IMR-90 (cell line): ENCODE measurements at regions not wholly inside any gene's neighbourhood (a gene's known extent, or its start where the extent isn't known, plus 50 kb on each side); places are given as distances from the start of the nearest gene placed in this dataset.

Experiments used
- ATAC-seq: fragments of 200-7000 bp; cut with Tn5 transposase; 2 replicates; pipeline ENCODE4 v1.9.1; 2020; ENCODE audit warnings: low read depth, mild to moderate bottlenecking, moderate library complexity
- BruUV-seq: library from RNA; stranded (reverse); fragments of 400-500 nt; replicated peaks from 2 replicates; lab custom pipeline; 2021; lab: Mats Ljungman, UMichigan
- CTCF ChIA-PET: fragments of 300-600 bp; formaldehyde crosslinking; extraction: SDS; loops from one replicate; lab custom pipeline; 2021; ENCODE audit warnings: antibody characterized with exemption; lab: Yijun Ruan, JAX
- POLR2A ChIA-PET: fragments of 300-600 bp; sonication (Branson Sonifier 250); formaldehyde crosslinking; loops from one replicate; lab custom pipeline; 2022; ENCODE audit warnings: antibody characterized with exemption; ENCODE audit not compliant: unreplicated experiment; lab: Charles Lee
- DNase-seq: peaks from one replicate; pipeline ENCODE4 v3.0.0; 2013
- H2AFZ ChIP-seq: replicated peaks from 2 replicates; pipeline ENCODE3; 2013; ENCODE audit warnings: low read length, mild to moderate bottlenecking; ENCODE audit not compliant: poor library complexity
- H2AK5ac ChIP-seq: 2 replicates; pipeline ENCODE4 v1.6.1; 2013; ENCODE audit warnings: low read depth, low read length, inconsistent platforms
- H2AK9ac ChIP-seq: replicated peaks from 2 replicates; pipeline ENCODE3; 2013; ENCODE audit warnings: mild to moderate bottlenecking, low read depth, low read length, moderate library complexity; ENCODE audit not compliant: poor library complexity
- H2BK120ac ChIP-seq: 2 replicates; pipeline ENCODE4 v1.6.1; 2013; ENCODE audit warnings: low read depth, low read length, inconsistent platforms
- H2BK15ac ChIP-seq: 3 replicates; pipeline ENCODE4 v1.6.1; 2013; ENCODE audit warnings: low read depth, low read length, inconsistent platforms
- H2BK20ac ChIP-seq: 2 replicates; pipeline ENCODE4 v1.6.1; 2013; ENCODE audit warnings: low read depth, mild to moderate bottlenecking, inconsistent platforms, low read length, moderate library complexity
- H2BK5ac ChIP-seq: 2 replicates; pipeline ENCODE4 v1.6.1; 2013; ENCODE audit warnings: mild to moderate bottlenecking, low read depth, low read length, inconsistent platforms; ENCODE audit not compliant: poor library complexity, severe bottlenecking
- H3K14ac ChIP-seq: replicated peaks from 2 replicates; pipeline ENCODE4 v1.6.1; 2013; ENCODE audit warnings: low read depth, low read length, inconsistent platforms
- H3K18ac ChIP-seq: 2 replicates; pipeline ENCODE4 v1.6.1; 2013; ENCODE audit warnings: low read depth, low read length, control low read depth
- H3K23ac ChIP-seq: 2 replicates; pipeline ENCODE4 v1.6.1; 2013; ENCODE audit warnings: low read depth, low read length, inconsistent platforms
- H3K27ac ChIP-seq: 2 replicates; pipeline ENCODE4 v1.5.1; 2013; ENCODE audit warnings: mild to moderate bottlenecking, control low read depth, low read length; ENCODE audit not compliant: insufficient read depth
- H3K27me3 ChIP-seq: 2 replicates; pipeline ENCODE4 v1.6.1; 2013; ENCODE audit warnings: low read length; ENCODE audit not compliant: control insufficient read depth, insufficient read depth
- H3K36me3 ChIP-seq: 2 replicates; pipeline ENCODE4 v1.6.1; 2013; ENCODE audit warnings: low read length, mixed read lengths; ENCODE audit not compliant: control insufficient read depth, insufficient read depth
- H3K4ac ChIP-seq: 2 replicates; pipeline ENCODE4 v1.6.1; 2013; ENCODE audit warnings: low read depth, low read length, inconsistent platforms
- H3K4me1 ChIP-seq: 2 replicates; pipeline ENCODE4 v1.6.1; 2013; ENCODE audit warnings: low read length, mixed read lengths; ENCODE audit not compliant: control insufficient read depth, insufficient read depth
- H3K4me2 ChIP-seq: 2 replicates; pipeline ENCODE4 v1.6.1; 2013; ENCODE audit warnings: low read depth, mild to moderate bottlenecking, control low read depth, low read length, moderate library complexity
- H3K4me3 ChIP-seq: 2 replicates; pipeline ENCODE4 v1.5.1; 2013; ENCODE audit warnings: low read depth, mild to moderate bottlenecking, control low read depth, low read length, moderate library complexity; ENCODE audit not compliant: insufficient read depth
- H3K56ac ChIP-seq: 2 replicates; pipeline ENCODE4 v1.6.1; 2013; ENCODE audit warnings: low read length, inconsistent platforms; ENCODE audit not compliant: insufficient read depth; ENCODE audit errors: extremely low read depth
- H3K79me1 ChIP-seq, 2 experiments: 2 replicates each; pipeline ENCODE4 v1.6.1; 2013; ENCODE audit warnings: low read length in 2 of 2, inconsistent platforms in 1 of 2, low read depth in 1 of 2
- H3K9ac ChIP-seq: 2 replicates; pipeline ENCODE4 v1.6.1; 2013; ENCODE audit warnings: low read depth, low read length, control low read depth
- H3K9me1 ChIP-seq: 2 replicates; pipeline ENCODE4 v1.6.1; 2013; ENCODE audit warnings: low read length, inconsistent platforms; ENCODE audit not compliant: insufficient read depth
- H3K9me3 ChIP-seq: 2 replicates; pipeline ENCODE4 v1.6.1; 2013; ENCODE audit warnings: low read length; ENCODE audit not compliant: control insufficient read depth, insufficient read depth
- H4K20me1 ChIP-seq: 2 replicates; pipeline ENCODE4 v1.6.1; 2013; ENCODE audit warnings: low read length, inconsistent platforms; ENCODE audit not compliant: insufficient read depth
- H4K5ac ChIP-seq: 2 replicates; pipeline ENCODE4 v1.6.1; 2013; ENCODE audit warnings: mild to moderate bottlenecking, low read depth, low read length, control low read depth
- H4K8ac ChIP-seq, 2 experiments: 2 replicates each; pipeline ENCODE4 v1.6.1; 2013; ENCODE audit warnings: low read depth in 2 of 2, low read length in 2 of 2, control low read depth in 1 of 2, inconsistent platforms in 1 of 2
- H4K91ac ChIP-seq: 2 replicates; pipeline ENCODE4 v1.6.1; 2013; ENCODE audit warnings: low read depth, low read length, inconsistent platforms; ENCODE audit not compliant: insufficient read depth
- BHLHE40 ChIP-seq: fragments of 150-350 bp; IDR thresholded peaks from 2 replicates; pipeline ENCODE4 v1.6.1; 2016; ENCODE audit warnings: mild to moderate bottlenecking, low read depth, low read length
- CEBPB ChIP-seq: IDR thresholded peaks from 2 replicates; pipeline ENCODE4 v1.6.1; 2012; ENCODE audit warnings: low read depth, low read length, improper control_type of control experiment
- CHD1 ChIP-seq: IDR thresholded peaks from 2 replicates; pipeline ENCODE4 v1.6.1; 2012; ENCODE audit warnings: low read depth, low read length, improper control_type of control experiment
- CTCF ChIP-seq: conservative IDR thresholded peaks from 2 replicates; pipeline ENCODE4 v1.5.1; 2012; ENCODE audit warnings: mild to moderate bottlenecking, low read depth, low read length, improper control_type of control experiment
- ELK1 ChIP-seq: fragments of 150-350 bp; IDR thresholded peaks from 2 replicates; pipeline ENCODE4 v1.6.1; 2016; ENCODE audit warnings: low read depth, mild to moderate bottlenecking, low read length, moderate library complexity, borderline replicate concordance
- FOS ChIP-seq: fragments of 150-350 bp; IDR thresholded peaks from 2 replicates; pipeline ENCODE4 v1.6.1; 2016; ENCODE audit warnings: low read depth, low read length
- MAFK ChIP-seq: IDR thresholded peaks from 2 replicates; pipeline ENCODE4 v1.6.1; 2012; ENCODE audit warnings: low read depth, low read length, improper control_type of control experiment
- MAZ ChIP-seq: IDR thresholded peaks from 2 replicates; pipeline ENCODE4 v1.6.1; 2012; ENCODE audit warnings: low read depth, mild to moderate bottlenecking, low read length, improper control_type of control experiment, moderate library complexity, borderline replicate concordance
- MXI1 ChIP-seq: IDR thresholded peaks from 2 replicates; pipeline ENCODE4 v1.6.1; 2012; ENCODE audit warnings: low read depth, mild to moderate bottlenecking, low read length, moderate library complexity, borderline replicate concordance
- NFE2L2 ChIP-seq: fragments of 150-350 bp; IDR thresholded peaks from 2 replicates; pipeline ENCODE4 v1.6.1; 2016; ENCODE audit warnings: low read depth, mild to moderate bottlenecking, low read length
- POLR2A ChIP-seq: IDR thresholded peaks from 2 replicates; pipeline ENCODE4 v1.6.1; 2012; ENCODE audit warnings: mild to moderate bottlenecking, low read depth, low read length
- RAD21 ChIP-seq: IDR thresholded peaks from 2 replicates; pipeline ENCODE4 v1.6.1; 2012; ENCODE audit warnings: low read length, improper control_type of control experiment
- RCOR1 ChIP-seq: IDR thresholded peaks from 2 replicates; pipeline ENCODE4 v1.6.1; 2012; ENCODE audit warnings: mild to moderate bottlenecking, low read length, improper control_type of control experiment; ENCODE audit not compliant: insufficient replicate concordance
- RFX5 ChIP-seq: IDR thresholded peaks from 2 replicates; pipeline ENCODE4 v1.8.0; 2012; ENCODE audit warnings: low read depth, mild to moderate bottlenecking, low read length, moderate library complexity
- SMC3 ChIP-seq: fragments of 150-350 bp; IDR thresholded peaks from 2 replicates; pipeline ENCODE4 v1.6.1; 2016; ENCODE audit warnings: low read depth, mild to moderate bottlenecking, antibody characterized with exemption, low read length, moderate library complexity
- USF2 ChIP-seq: fragments of 150-350 bp; IDR thresholded peaks from 2 replicates; pipeline ENCODE4 v1.6.1; 2017; ENCODE audit warnings: mild to moderate bottlenecking, antibody characterized with exemption, low read length, low read depth
- WGBS, 2 experiments: methylation state at CpG; one replicate each; pipeline versions ENCODE4 v1.1.5 to v1.1.7; 2013; ENCODE audit warnings: missing lambda C conversion rate in 2 of 2; ENCODE audit not compliant: insufficient read length in 1 of 2; ENCODE audit errors: extremely low coverage in 2 of 2; 5-methylcytosine and 5-hydroxymethylcytosine counted together
- dilution Hi-C: fragments of 300-500 bp; cut with HindIII; formaldehyde crosslinking; loops from one replicate; pipeline ENCODE4 v1.14.3; 2018; ENCODE audit warnings: low sequenced_read_pairs; ENCODE audit not compliant: unreplicated experiment
- in situ Hi-C: fragments of 300-500 bp; cut with MboI; formaldehyde crosslinking; loops from 3 replicates; pipeline ENCODE4 v1.14.3; 2019; ENCODE audit warnings: low sequenced_read_pairs, inconsistent platforms, mixed read lengths
- intact Hi-C: fragments of 100-400 bp; cut with micrococcal nuclease; formaldehyde crosslinking; loops from 2 replicates; pipeline ENCODE4 v1.10.0; 2022

GRCh38 chr4:8739820-8740665 lies 131.6 kb downstream of the HMX1 start:
- H3K4me2 ChIP-seq, result no peak overlapping the region
- H3K9me3 ChIP-seq, result peaks cover 8% of the 10 kb centered on the region
- DNase-seq (no peak), ATAC-seq (no peak)
- H2BK5ac ChIP-seq, result no peak overlapping the region
- H4K8ac ChIP-seq, result no peak overlapping the region
- dilution Hi-C loops (no loop called here), in situ Hi-C loops (no loop called here), intact Hi-C loops (no loop called here)
- no peak overlapping the region for H2AK9ac ChIP-seq
- no peak overlapping the region for H4K5ac ChIP-seq
- H2BK20ac ChIP-seq, result no peak overlapping the region
- no peak overlapping the region for H3K27ac ChIP-seq
- no peak overlapping the region for H2AK5ac ChIP-seq
- H4K91ac ChIP-seq, result no peak overlapping the region
- CTCF ChIA-PET, result no interaction called here
- H3K23ac ChIP-seq, result no peak overlapping the region
- H3K27me3 ChIP-seq, result no peaks in the 10 kb centered on the region
- no peaks in the 10 kb centered on the region for H3K36me3 ChIP-seq
- no TSS peak for BruUV-seq
- no peak overlapping the region for H3K56ac ChIP-seq
- no peak overlapping the region for H2BK120ac ChIP-seq
- H3K14ac ChIP-seq, result no peak overlapping the region
- no peak overlapping the region for H2BK15ac ChIP-seq
- no peaks in the 10 kb centered on the region for H3K79me1 ChIP-seq
- POLR2A ChIA-PET, result no interaction called here
- H3K4ac ChIP-seq, result no peak overlapping the region
- H3K18ac ChIP-seq, result no peak overlapping the region
- H4K20me1 ChIP-seq, result no peaks in the 10 kb centered on the region
- no peak overlapping the region for H2AFZ ChIP-seq
- no peaks in the 10 kb centered on the region for H3K4me1 ChIP-seq
- TF ChIP-seq CHD1, result no peak
- TF ChIP-seq BHLHE40, result no peak
- TF ChIP-seq POLR2A, result no peak
- no peak for TF ChIP-seq USF2
- no peak for TF ChIP-seq RCOR1
- TF ChIP-seq MAZ, result no peak
- TF ChIP-seq CTCF, result no peak
- no peak for TF ChIP-seq MXI1
- no peak for TF ChIP-seq MAFK
- no peak for TF ChIP-seq SMC3
- TF ChIP-seq ELK1, result no peak
- no peak for TF ChIP-seq RAD21
- no peak for TF ChIP-seq NFE2L2
- no peak for TF ChIP-seq FOS
- TF ChIP-seq RFX5, result no peak
- no peak for TF ChIP-seq CEBPB
- 59% methylated on average over 18 of the region's 23 CpGs; no CpG with 5 or more reads in 1 of the 2 experiments for WGBS, 2 experiments
- H3K9me1 ChIP-seq, result no peaks in the 10 kb centered on the region
- no peak overlapping the region for H3K4me3 ChIP-seq
- H3K9ac ChIP-seq, result no peak overlapping the region
